ENCODE measurements at regions not wholly inside any gene's neighbourhood (a gene's known extent, or its start where the extent isn't known, plus 50 kb on each side); places are given as distances from the start of the nearest gene placed in this dataset.
A peak's percentile ranks its signal among the peaks of the same experiment; 100 is the strongest.

DNA sequence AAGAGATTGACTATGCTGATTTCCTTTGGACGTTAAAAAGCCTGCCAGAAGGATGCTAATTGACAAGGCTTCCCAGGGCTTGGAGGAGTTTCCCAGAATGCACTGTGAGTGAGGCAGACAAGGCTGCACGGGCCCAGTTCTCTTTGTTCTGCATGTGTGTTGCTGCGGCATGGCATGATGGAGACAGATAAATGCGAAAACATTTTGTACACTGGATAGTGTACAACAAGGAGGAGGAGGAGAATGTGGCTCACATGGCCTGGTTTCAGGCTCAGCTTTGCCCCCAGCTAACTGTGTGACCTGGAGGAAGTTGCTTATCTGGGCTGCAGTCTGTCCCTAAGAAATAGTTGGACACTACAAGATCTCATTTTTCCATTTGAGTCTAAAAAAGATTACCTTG lies 135.5 kb upstream of the CPEB4 start (continued):
- TF ChIP-seq, protein P1, sequence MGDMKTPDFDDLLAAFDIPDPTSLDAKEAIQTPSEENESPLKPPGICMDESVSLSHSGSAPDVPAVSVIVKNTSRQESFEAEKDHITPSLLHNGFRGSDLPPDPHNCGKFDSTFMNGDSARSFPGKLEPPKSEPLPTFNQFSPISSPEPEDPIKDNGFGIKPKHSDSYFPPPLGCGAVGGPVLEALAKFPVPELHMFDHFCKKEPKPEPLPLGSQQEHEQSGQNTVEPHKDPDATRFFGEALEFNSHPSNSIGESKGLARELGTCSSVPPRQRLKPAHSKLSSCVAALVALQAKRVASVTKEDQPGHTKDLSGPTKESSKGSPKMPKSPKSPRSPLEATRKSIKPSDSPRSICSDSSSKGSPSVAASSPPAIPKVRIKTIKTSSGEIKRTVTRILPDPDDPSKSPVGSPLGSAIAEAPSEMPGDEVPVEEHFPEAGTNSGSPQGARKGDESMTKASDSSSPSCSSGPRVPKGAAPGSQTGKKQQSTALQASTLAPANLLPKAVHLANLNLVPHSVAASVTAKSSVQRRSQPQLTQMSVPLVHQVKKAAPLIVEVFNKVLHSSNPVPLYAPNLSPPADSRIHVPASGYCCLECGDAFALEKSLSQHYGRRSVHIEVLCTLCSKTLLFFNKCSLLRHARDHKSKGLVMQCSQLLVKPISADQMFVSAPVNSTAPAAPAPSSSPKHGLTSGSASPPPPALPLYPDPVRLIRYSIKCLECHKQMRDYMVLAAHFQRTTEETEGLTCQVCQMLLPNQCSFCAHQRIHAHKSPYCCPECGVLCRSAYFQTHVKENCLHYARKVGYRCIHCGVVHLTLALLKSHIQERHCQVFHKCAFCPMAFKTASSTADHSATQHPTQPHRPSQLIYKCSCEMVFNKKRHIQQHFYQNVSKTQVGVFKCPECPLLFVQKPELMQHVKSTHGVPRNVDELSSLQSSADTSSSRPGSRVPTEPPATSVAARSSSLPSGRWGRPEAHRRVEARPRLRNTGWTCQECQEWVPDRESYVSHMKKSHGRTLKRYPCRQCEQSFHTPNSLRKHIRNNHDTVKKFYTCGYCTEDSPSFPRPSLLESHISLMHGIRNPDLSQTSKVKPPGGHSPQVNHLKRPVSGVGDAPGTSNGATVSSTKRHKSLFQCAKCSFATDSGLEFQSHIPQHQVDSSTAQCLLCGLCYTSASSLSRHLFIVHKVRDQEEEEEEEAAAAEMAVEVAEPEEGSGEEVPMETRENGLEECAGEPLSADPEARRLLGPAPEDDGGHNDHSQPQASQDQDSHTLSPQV (IDR thresholded peaks at IDR 0.05) = peak; percentile 79
- TF ChIP-seq BRD9 (IDR thresholded peaks at IDR 0.05; ENCODE audit: low read depth, partially characterized antibody) (no peak), KDM1A (IDR thresholded peaks at IDR 0.05) (peak in 1 of 2 experiments; percentile 84; a peak in 2 of 4 replicates), HDAC1 (IDR thresholded peaks at IDR 0.05) (0 out of 4 replicates have a peak, but pooled peaks of 1 of the 2 experiments have one; percentile 45), ZFPM2 (CRISPR knock-in tag; IDR thresholded peaks at IDR 0.05) (no peak), NFIC (IDR thresholded peaks at IDR 0.05) (no peak), RNF2 (IDR thresholded peaks at IDR 0.05) (no peak), BHLHE40 (IDR thresholded peaks at IDR 0.05; ENCODE audit: low read length) (peak; percentile 57), CSDE1 (IDR thresholded peaks at IDR 0.05) (no peak), MAZ (CRISPR knock-in tag; conservative IDR thresholded peaks at IDR 0.05 in 1 of 2, IDR thresholded peaks at IDR 0.05 in 1 of 2) (0 out of 4 replicates have a peak, but pooled peaks of 1 of the 2 experiments have one; percentile 24), JUN (IDR thresholded peaks at IDR 0.05; ENCODE audit: borderline replicate concordance, low read depth, low read length) (no peak), JUN (CRISPR knock-in tag; IDR thresholded peaks at IDR 0.05; ENCODE audit: borderline replicate concordance) (no peak), ZNF212 (CRISPR knock-in tag; IDR thresholded peaks at IDR 0.05) (no peak), KHSRP (IDR thresholded peaks at IDR 0.05) (no peak), DACH1 (IDR thresholded peaks at IDR 0.05; ENCODE audit: partially characterized antibody) (no peak), STAG1 (CRISPR knock-in tag; IDR thresholded peaks at IDR 0.05; ENCODE audit: borderline replicate concordance) (no peak), CC2D1A (IDR thresholded peaks at IDR 0.05) (no peak), RBM15 (IDR thresholded peaks at IDR 0.05; ENCODE audit: insufficient read depth, low read length) (no peak), CTBP1 (IDR thresholded peaks at IDR 0.05; ENCODE audit: borderline replicate concordance) (peak; percentile 79; the same call in 1 of the 2 replicates), ZC3H4 (CRISPR knock-in tag; IDR thresholded peaks at IDR 0.05; ENCODE audit: borderline replicate concordance) (no peak), SLC30A9 (CRISPR knock-in tag; IDR thresholded peaks at IDR 0.05) (no peak)
- TF ChIP-seq, protein P2, sequence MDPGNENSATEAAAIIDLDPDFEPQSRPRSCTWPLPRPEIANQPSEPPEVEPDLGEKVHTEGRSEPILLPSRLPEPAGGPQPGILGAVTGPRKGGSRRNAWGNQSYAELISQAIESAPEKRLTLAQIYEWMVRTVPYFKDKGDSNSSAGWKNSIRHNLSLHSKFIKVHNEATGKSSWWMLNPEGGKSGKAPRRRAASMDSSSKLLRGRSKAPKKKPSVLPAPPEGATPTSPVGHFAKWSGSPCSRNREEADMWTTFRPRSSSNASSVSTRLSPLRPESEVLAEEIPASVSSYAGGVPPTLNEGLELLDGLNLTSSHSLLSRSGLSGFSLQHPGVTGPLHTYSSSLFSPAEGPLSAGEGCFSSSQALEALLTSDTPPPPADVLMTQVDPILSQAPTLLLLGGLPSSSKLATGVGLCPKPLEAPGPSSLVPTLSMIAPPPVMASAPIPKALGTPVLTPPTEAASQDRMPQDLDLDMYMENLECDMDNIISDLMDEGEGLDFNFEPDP (CRISPR knock-in tag; IDR thresholded peaks at IDR 0.05) = no peak
- TF ChIP-seq, protein P3, sequence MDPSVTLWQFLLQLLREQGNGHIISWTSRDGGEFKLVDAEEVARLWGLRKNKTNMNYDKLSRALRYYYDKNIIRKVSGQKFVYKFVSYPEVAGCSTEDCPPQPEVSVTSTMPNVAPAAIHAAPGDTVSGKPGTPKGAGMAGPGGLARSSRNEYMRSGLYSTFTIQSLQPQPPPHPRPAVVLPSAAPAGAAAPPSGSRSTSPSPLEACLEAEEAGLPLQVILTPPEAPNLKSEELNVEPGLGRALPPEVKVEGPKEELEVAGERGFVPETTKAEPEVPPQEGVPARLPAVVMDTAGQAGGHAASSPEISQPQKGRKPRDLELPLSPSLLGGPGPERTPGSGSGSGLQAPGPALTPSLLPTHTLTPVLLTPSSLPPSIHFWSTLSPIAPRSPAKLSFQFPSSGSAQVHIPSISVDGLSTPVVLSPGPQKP (CRISPR knock-in tag; IDR thresholded peaks at IDR 0.05) = no peak

Data from K562 (cell line).